ACC112 (cell line): ENCODE measurements at regions not wholly inside any gene's neighbourhood (a gene's known extent, or its start where the extent isn't known, plus 50 kb on each side); places are given as distances from the start of the nearest gene placed in this dataset.

Experiments used
- H2AFZ ChIP-seq: fragments of 200-600 bp; sonication (generic); one replicate; pipeline ENCODE4 v1.6.0; 2017; ENCODE audit warnings: antibody characterized with exemption, low read length; ENCODE audit not compliant: unreplicated experiment
- H3K27ac ChIP-seq: fragments of 200-600 bp; sonication (generic); 2 replicates; pipeline ENCODE4 v1.5.1; 2014; ENCODE audit warnings: low read depth, mild to moderate bottlenecking, antibody characterized with exemption, low read length, moderate library complexity
- H3K27me3 ChIP-seq: fragments of 200-600 bp; sonication (generic); 2 replicates; pipeline ENCODE4 v1.6.1; 2014; ENCODE audit warnings: mild to moderate bottlenecking, antibody characterized with exemption, low read length, moderate library complexity, mixed read lengths; ENCODE audit not compliant: insufficient read depth
- H3K36me3 ChIP-seq: fragments of 200-600 bp; sonication (generic); 2 replicates; pipeline ENCODE4 v1.6.1; 2016; ENCODE audit warnings: mild to moderate bottlenecking, antibody characterized with exemption, low read length, moderate library complexity, mixed read lengths; ENCODE audit not compliant: insufficient read depth
- H3K4me1 ChIP-seq: fragments of 200-600 bp; sonication (generic); one replicate; pipeline ENCODE4 v1.6.1; 2016; ENCODE audit warnings: low read length, mixed read lengths; ENCODE audit not compliant: insufficient read depth, unreplicated experiment, control insufficient read depth
- H3K4me3 ChIP-seq: fragments of 200-600 bp; sonication (generic); 2 replicates; pipeline ENCODE4 v1.5.1; 2014; ENCODE audit warnings: mild to moderate bottlenecking, low read depth, low read length
- H3K79me2 ChIP-seq: fragments of 200-600 bp; sonication (generic); one replicate; pipeline ENCODE4 v1.6.0; 2016; ENCODE audit warnings: low read length; ENCODE audit not compliant: control insufficient read depth, unreplicated experiment, insufficient read depth

GRCh38 chr6:23873161-23873560 lies 252.9 kb upstream of the NRSN1 start:
- H3K27me3 ChIP-seq = no peaks in the 10 kb centered on the region
- no peak overlapping the region for H3K27ac ChIP-seq
- no peak overlapping the region for H3K4me3 ChIP-seq
- H2AFZ ChIP-seq = no peak overlapping the region
- H3K36me3 ChIP-seq = no peaks in the 10 kb centered on the region
- H3K79me2 ChIP-seq = no peaks in the 10 kb centered on the region
- no peaks in the 10 kb centered on the region for H3K4me1 ChIP-seq

- no peaks in the 10 kb centered on the region for H3K79me2 ChIP-seq
- no peak overlapping the region for H3K4me3 ChIP-seq
- no peaks in the 10 kb centered on the region for H3K4me1 ChIP-seq
- no peak overlapping the region for H2AFZ ChIP-seq
- H3K27me3 ChIP-seq = no peaks in the 10 kb centered on the region
- no peak overlapping the region for H3K27ac ChIP-seq
- H3K36me3 ChIP-seq = no peaks in the 10 kb centered on the region
These were observed 251.0 kb upstream of the NRSN1 start for GRCh38 chr6:23875006-23875405.

DNA sequence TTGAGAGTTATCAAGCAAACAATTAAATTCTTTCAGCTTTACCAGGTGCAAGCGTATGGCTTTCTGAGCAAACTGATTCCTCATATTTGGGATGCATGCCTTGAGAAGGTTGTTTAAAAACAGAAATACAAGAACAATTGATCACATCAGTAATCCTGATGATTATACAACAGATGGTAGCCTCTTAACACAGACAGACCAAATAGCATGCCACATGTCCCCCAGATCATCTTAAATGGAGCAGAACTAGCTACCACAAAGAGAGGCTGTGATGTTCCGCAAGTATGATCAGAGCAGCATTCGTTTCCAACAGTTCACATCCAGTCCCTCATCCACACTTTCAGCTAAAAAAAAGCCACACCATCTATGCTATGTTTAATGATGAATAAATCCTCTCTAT lies 246.2 kb upstream of the NRSN1 start:
- no peaks in the 10 kb centered on the region for H3K79me2 ChIP-seq
- H3K4me1 ChIP-seq = no peaks in the 10 kb centered on the region
- no peaks in the 10 kb centered on the region for H3K27me3 ChIP-seq
- H2AFZ ChIP-seq = no peak overlapping the region
- no peak overlapping the region for H3K27ac ChIP-seq
- no peaks in the 10 kb centered on the region for H3K36me3 ChIP-seq
- H3K4me3 ChIP-seq = no peak overlapping the region

DNA sequence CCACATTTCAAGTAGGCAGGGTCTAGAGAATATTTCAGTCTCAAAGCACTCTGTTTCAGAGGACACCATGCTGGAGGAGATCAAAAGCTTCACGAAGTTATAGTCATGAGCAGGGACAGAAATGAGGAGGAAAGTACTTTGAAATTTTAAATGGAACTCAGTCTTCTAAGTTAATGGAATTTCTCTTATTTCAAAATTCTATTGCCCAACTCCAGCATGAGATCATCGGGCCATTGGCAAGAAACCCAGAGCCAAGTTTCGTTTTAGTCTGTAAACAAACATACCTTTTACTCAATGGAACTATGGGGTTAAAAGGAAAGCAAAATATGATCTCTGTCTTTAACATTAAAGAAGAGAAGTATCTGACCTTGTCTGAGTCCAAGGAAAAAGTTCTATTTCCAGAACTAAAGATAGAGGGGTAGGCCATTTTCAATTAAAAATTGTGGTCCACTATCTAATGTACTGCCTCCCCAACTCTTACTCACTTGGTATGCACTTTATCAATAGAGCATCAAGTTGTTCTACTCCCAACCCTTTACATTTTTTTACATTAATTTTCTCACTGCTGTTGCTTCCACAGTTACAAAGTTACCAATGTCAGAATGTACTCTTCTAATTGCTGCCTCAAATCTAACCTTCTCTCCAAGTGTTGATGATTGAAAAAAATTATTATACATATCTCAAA lies 235.3 kb upstream of the NRSN1 start:
- Histone ChIP-seq H3K4me3 (no peak overlapping the region), H3K27me3 (no peaks in the 10 kb centered on the region), H3K4me1 (no peaks in the 10 kb centered on the region), H2AFZ (no peak overlapping the region), H3K36me3 (no peaks in the 10 kb centered on the region), H3K27ac (no peak overlapping the region), H3K79me2 (no peaks in the 10 kb centered on the region)

- Histone ChIP-seq H3K27me3 (no peaks in the 10 kb centered on the region), H2AFZ (no peak overlapping the region), H3K36me3 (no peaks in the 10 kb centered on the region), H3K79me2 (no peaks in the 10 kb centered on the region), H3K27ac (no peak overlapping the region), H3K4me1 (no peaks in the 10 kb centered on the region), H3K4me3 (no peak overlapping the region)
These were observed 220.7 kb upstream of the NRSN1 start for GRCh38 chr6:23905133-23905815.

- Histone ChIP-seq H2AFZ (no peak overlapping the region), H3K36me3 (no peaks in the 10 kb centered on the region), H3K4me1 (no peaks in the 10 kb centered on the region), H3K27me3 (no peaks in the 10 kb centered on the region), H3K79me2 (no peaks in the 10 kb centered on the region), H3K27ac (no peak overlapping the region), H3K4me3 (no peak overlapping the region)
These were observed 215.6 kb upstream of the NRSN1 start for GRCh38 chr6:23910420-23910819.

- H3K27me3 ChIP-seq = no peaks in the 10 kb centered on the region
- no peaks in the 10 kb centered on the region for H3K36me3 ChIP-seq
- no peak overlapping the region for H3K4me3 ChIP-seq
- H2AFZ ChIP-seq = no peak overlapping the region
- H3K79me2 ChIP-seq = no peaks in the 10 kb centered on the region
- no peak overlapping the region for H3K27ac ChIP-seq
- H3K4me1 ChIP-seq = no peaks in the 10 kb centered on the region
These were observed 198.1 kb upstream of the NRSN1 start for GRCh38 chr6:23927935-23928334.

DNA sequence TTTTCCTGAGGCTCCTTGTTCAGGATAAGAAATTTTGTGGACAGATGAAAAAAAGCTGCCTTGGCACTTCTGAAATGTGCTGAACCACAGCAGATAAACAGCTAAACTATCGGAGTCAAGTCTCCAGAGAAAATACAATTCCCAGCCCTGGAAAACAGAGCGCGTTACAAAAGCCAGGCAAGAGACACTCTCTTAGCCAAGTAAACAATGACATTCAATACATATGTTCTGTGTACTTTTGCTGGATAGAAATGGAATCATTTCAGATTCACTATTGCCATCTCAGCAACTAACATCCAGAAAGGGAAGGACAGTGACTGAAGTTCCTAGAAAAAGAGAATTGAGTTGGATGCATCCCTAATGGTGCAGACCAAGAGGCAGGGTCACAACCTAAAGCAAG lies 196.8 kb upstream of the NRSN1 start:
- H3K27me3 ChIP-seq = no peaks in the 10 kb centered on the region
- no peak overlapping the region for H2AFZ ChIP-seq
- H3K36me3 ChIP-seq = no peaks in the 10 kb centered on the region

DNA sequence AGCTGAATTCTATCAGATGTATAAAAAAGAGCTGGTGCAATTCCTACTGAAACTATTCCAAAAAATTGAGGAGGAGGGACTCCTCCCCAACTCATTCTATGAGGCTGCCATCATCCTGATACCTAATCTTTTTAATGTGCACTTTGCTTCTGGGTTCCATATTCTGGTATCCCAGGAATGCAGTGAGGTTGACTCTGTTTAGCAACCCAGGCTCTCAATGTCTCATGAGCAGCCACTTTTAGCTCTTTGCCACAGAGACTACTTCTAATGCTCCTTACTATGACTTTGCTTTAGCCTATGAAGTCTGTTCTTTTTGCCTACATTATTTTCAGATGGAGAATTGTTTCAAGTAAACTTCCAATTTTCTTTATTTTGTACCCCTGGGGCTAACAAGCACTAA lies 185.5 kb upstream of the NRSN1 start:
- Histone ChIP-seq H3K79me2 (no peaks in the 10 kb centered on the region), H3K36me3 (no peaks in the 10 kb centered on the region), H3K4me1 (no peaks in the 10 kb centered on the region), H3K4me3 (no peak overlapping the region), H3K27me3 (no peaks in the 10 kb centered on the region), H2AFZ (no peak overlapping the region), H3K27ac (no peak overlapping the region)

More for the DNA sequence above, 196.8 kb upstream of the NRSN1 start:
- no peak overlapping the region for H3K27ac ChIP-seq
- no peaks in the 10 kb centered on the region for H3K79me2 ChIP-seq
- H3K4me3 ChIP-seq = no peak overlapping the region
- H3K4me1 ChIP-seq = no peaks in the 10 kb centered on the region

DNA sequence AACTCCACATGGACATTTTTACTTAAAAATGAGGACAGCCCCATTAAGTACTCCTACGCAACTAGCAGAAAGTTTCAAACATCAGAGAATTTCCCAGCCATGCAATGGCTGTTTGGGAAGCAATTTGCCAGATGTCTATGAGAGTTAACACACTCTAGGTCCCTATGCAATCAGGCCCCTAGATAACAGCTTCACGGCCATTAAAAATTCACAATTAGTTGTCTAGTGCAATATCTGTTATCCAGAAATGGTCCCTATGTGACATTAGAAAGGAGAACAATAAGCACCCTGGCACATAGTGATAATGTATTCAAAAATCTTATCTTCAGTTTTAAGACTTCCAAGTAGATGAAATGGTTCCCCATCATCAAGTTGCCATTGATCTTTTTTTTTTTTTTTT lies 174.3 kb upstream of the NRSN1 start:
- Histone ChIP-seq H2AFZ (no peak overlapping the region), H3K27me3 (no peaks in the 10 kb centered on the region)

GRCh38 chr6:23952245-23952644 lies 173.8 kb upstream of the NRSN1 start:
- Histone ChIP-seq H3K79me2 (no peaks in the 10 kb centered on the region), H3K4me3 (no peak overlapping the region), H3K36me3 (no peaks in the 10 kb centered on the region), H2AFZ (no peak overlapping the region), H3K4me1 (no peaks in the 10 kb centered on the region), H3K27ac (no peak overlapping the region), H3K27me3 (no peaks in the 10 kb centered on the region)

More for the DNA sequence above, 174.3 kb upstream of the NRSN1 start:
- H3K4me3 ChIP-seq = no peak overlapping the region
- H3K79me2 ChIP-seq = no peaks in the 10 kb centered on the region
- no peaks in the 10 kb centered on the region for H3K4me1 ChIP-seq
- no peak overlapping the region for H3K27ac ChIP-seq
- H3K36me3 ChIP-seq = no peaks in the 10 kb centered on the region
